Liver (tissue), 3 donors: ENCODE measurements at regions not wholly inside any gene's neighbourhood (a gene's known extent, or its start where the extent isn't known, plus 50 kb on each side); places are given as distances from the start of the nearest gene placed in this dataset.

Experiments
- EGR1 ChIP-seq, 2 donors: IDR thresholded peaks; 2 replicates each; pipeline ENCODE4 v1.6.1; 2016 to 2018; ENCODE audit warnings: antibody characterized with exemption in 2 of 2, low read depth in 2 of 2
- FOXA2 ChIP-seq: IDR thresholded peaks from 2 replicates; pipeline ENCODE4 v1.6.1; 2016; ENCODE audit warnings: antibody characterized with exemption
- GABPA ChIP-seq, 2 donors: IDR thresholded peaks in 1 of 2; conservative IDR thresholded peaks in 1 of 2; 2 replicates each; pipeline ENCODE4 v1.6.1; 2016; ENCODE audit warnings: antibody characterized with exemption in 2 of 2, mild to moderate bottlenecking in 1 of 2, moderate library complexity in 1 of 2
- JUND ChIP-seq, 2 donors: IDR thresholded peaks; 2 replicates each; pipeline ENCODE4 v1.6.1; 2016; ENCODE audit warnings: antibody characterized with exemption in 2 of 2
- RAD21 ChIP-seq, 2 donors: IDR thresholded peaks; 2 replicates each; pipeline ENCODE4 v1.6.1; 2016; ENCODE audit warnings: antibody characterized with exemption in 2 of 2, mild to moderate bottlenecking in 2 of 2
- SP1 ChIP-seq: IDR thresholded peaks from 2 replicates; pipeline ENCODE4 v1.6.1; 2018; ENCODE audit warnings: antibody characterized with exemption, mild to moderate bottlenecking
- TF ChIP-seq, protein P1 (sequence below): fragments of 150-350 bp; IDR thresholded peaks from 2 replicates; pipeline ENCODE4 v1.5.1; 2017; ENCODE audit warnings: improper control_type of control experiment, low read depth, low read length; ENCODE audit not compliant: missing input control
- TF ChIP-seq, protein P2 (sequence below): IDR thresholded peaks from 2 replicates; pipeline ENCODE4 v1.6.1; 2016; ENCODE audit warnings: antibody characterized with exemption
- donor health status: healthy.
- donor health status: healthy.

DNA sequence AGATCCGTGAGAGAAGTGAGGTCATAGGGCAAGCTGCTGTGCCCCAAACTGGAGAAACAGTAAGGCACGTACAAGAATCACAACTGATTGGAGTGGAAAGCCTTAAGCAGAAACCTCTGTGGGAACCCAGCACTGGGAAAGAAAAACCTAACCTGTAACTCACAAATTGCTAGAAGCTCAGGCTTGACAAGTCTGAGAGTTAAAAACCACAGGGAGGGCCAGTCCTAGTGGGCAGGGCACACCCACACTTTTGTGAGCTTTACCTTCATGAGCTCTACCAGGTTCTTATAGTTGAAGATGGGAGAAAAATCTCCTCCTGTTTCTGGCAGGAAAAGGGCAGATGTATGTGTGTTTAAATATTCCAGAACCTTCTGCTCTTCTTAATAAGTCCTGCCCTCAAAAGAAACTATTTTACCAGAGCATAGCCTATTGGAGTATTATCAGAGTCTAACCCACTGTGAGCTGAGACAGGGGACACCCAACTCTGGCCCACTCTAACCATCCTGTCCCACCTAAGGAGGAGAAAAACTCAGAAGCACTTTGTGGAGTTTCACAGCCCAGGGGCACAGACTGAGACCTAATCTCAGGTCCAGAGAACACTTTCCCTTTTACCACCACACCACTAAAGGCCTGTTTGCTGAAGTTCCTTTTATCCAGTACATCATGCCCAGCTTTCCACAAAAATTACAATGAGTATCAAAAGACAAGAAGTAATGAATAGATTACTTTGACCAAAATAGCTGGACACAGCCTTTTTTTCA, 1265.7 kb upstream of the CHAC2 start:
- TF ChIP-seq, protein P1, sequence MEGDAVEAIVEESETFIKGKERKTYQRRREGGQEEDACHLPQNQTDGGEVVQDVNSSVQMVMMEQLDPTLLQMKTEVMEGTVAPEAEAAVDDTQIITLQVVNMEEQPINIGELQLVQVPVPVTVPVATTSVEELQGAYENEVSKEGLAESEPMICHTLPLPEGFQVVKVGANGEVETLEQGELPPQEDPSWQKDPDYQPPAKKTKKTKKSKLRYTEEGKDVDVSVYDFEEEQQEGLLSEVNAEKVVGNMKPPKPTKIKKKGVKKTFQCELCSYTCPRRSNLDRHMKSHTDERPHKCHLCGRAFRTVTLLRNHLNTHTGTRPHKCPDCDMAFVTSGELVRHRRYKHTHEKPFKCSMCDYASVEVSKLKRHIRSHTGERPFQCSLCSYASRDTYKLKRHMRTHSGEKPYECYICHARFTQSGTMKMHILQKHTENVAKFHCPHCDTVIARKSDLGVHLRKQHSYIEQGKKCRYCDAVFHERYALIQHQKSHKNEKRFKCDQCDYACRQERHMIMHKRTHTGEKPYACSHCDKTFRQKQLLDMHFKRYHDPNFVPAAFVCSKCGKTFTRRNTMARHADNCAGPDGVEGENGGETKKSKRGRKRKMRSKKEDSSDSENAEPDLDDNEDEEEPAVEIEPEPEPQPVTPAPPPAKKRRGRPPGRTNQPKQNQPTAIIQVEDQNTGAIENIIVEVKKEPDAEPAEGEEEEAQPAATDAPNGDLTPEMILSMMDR = no peak
- TF ChIP-seq EGR1 (IDR thresholded peaks at IDR 0.05; ENCODE audit: low read depth in 2 of 2) = no peak
- TF ChIP-seq JUND (IDR thresholded peaks at IDR 0.05) = no peak
- TF ChIP-seq SP1 = no peak
- TF ChIP-seq, protein P2, sequence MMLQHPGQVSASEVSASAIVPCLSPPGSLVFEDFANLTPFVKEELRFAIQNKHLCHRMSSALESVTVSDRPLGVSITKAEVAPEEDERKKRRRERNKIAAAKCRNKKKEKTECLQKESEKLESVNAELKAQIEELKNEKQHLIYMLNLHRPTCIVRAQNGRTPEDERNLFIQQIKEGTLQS = no peak
- no peak for TF ChIP-seq GABPA (IDR thresholded peaks at IDR 0.05 in 1 of 2, conservative IDR thresholded peaks at IDR 0.05 in 1 of 2)
- TF ChIP-seq FOXA2 = no peak
- TF ChIP-seq RAD21 (IDR thresholded peaks at IDR 0.05) = no peak
